ENCODE measurements at regions not wholly inside any gene's neighbourhood (a gene's known extent, or its start where the extent isn't known, plus 50 kb on each side); places are given as distances from the start of the nearest gene placed in this dataset.
A peak's percentile ranks its signal among the peaks of the same experiment; 100 is the strongest.

DNA sequence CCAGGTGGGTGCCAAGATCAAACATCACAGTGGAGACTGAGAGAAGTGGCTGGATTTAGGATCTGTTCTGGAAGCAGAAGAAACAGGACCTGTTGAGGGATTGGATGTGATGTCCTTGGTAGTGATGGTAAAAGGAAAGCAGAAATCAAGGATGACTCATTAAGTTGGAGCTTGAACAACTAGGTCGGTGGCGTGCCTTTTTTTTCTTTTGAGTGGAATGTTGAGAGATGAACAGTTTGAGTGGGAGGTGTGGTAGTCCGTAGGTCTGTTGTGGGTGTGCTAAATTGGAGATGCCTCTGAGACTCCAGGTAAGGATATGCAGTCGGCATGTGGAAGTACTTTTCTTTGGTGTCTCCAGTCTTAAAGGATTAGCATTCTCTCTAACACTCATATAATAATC, 92.1 kb upstream of the IL12B start:
- no peak for DNase-seq (ENCODE audit: low read depth, low spot score)

DNA sequence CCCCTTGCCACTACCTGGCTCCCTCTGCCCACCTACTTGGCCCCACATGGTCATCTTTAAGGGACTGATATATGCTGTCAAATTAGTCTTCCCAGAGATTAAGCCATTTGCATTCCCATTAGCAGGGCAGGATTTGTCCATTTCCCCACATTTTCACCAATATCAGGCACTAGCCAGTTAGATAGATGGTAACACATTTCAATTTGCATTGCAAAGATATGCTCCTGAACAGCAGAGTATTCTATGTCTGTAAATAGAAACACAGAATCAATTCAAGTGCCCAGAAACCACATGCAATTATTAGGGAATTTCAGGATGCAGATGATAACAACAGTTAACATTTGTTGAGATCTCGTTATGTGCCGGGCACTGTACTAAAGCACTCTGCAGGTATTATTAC, 92.6 kb upstream of the IL12B start:
- DNase-seq (ENCODE audit: low read depth, low spot score): no peak

DNA sequence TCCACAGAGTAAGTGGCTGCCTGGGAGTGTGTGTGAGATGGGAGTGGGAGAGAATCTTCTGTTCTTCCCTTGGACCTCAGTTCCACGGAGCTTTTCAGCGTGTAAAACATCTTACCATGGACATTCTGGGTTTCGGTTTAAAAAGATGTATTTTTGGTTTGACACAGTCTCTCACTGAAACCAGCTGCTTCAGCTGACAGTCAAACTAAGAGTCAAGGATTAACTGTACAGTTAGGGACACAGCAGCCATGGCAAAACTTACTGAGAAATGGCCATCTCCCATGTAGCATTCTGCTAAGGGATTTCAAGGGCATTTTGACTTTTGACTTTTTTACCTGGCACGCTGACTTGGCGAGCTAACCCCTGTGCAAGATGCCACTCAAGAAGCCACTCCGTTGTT, 93.8 kb upstream of the IL12B start:
- DNase-seq (ENCODE audit: low read depth, low spot score): no peak

DNA sequence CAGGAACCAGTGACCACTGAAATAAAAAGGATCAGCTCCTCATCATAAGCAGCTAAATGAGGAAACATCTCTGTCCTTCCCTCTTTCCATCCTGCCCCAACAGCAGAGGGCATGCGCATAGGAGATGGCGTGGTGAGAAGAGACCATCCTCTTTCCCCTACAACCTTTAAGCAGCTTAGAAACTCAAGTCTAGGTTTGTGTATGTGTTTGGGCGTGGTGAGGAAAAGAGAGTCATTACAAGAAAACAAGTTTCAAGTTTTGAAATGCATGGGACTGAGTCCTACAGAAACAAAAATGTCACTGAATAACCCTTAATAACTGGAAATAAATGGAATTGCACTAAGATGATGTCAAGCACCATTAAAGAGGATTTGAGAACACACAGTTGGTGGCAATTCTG, 96.4 kb upstream of the IL12B start:
- DNase-seq (ENCODE audit: low read depth, low spot score): no peak

DNA sequence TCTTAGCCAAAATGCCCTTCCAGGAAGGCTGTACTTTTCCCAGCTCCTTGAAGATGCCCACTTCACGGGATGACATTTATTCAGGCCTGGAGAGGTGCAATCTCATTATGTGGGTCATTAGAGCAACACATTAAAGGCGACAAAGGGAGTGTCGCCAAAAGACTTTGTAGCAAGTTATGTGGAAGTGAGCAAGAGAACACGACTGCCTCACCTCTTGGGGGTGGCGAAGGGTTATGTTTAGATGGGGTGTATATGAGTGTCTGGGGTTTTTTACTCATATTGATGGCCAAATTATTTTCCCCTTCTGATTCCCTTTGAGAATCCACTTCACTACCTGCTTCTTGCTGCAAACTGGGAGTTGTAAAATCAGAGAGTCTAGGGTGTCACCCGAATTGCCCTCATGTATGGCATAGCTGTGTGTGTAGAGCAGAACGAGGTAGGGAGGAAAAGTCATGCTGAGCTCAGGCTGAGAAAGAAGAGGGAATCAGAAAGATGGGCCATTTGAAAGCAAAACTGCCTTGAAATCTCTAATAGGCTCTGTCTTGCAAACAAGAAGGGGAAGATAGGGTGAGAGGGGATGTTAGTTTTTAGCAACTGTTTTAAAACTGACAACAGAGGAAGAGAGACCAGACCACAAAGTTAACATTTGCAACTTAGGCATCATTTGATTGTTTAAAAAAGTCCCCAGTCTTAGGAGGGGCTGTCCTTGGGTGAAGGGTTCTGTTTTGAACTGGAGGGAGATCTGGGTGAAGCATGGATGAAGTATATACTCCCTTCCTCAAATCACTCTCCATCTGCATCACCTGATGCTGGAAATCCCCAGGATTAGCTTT, 97.1 kb upstream of the IL12B start:
- DNase-seq (ENCODE audit: low read depth, low spot score): no peak

DNA sequence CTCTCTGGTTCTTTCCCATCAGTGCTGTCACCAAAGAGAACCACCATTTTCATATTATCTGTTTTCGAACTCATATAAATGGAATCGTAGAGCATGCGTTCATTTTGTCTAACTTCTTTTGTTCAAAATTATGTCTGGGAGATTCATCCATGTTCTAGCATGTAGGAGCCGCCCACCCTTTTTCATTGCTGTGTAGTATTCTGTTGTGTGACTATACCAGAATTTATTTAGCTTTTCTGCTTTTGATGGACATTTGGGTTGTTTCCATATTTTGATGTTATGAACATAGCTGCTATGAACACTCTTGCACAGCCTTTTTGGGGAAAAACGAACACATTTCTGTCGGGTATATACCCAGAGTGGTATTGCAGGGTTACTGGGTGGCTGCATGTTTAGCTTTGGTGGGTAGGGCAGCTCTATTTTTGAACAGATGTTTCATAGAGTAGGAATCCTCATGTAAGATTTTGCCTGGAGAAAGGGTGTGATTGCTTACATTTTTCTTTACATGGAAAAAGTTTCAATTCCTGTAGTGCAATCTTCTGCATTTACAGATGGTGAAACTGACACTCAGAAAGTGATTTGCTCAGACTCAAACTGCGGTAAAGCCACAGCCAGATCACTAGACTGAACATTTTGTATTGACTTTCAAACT, 100.2 kb upstream of the IL12B start:
- no peak for DNase-seq (ENCODE audit: low read depth, low spot score)

DNA sequence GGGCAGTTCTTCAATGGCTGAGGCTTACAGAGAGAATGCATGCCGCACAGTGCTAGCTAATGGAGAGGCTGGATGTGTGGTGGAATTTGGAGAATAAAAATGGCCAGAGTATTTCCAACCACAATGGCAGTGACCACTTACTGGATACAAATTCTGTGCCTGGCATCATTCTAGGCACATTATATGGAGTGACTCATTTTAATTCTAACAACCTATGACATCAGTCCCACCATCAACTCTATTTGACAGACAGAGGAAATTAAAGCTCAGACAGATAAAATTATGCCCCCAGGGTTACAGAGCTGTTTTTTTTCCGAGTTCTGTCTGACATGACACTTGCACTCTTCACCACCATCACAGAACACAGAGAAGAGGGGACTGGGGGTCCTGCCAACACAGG, 105.6 kb upstream of the IL12B start:
- DNase-seq (ENCODE audit: low read depth, low spot score): no peak

DNA sequence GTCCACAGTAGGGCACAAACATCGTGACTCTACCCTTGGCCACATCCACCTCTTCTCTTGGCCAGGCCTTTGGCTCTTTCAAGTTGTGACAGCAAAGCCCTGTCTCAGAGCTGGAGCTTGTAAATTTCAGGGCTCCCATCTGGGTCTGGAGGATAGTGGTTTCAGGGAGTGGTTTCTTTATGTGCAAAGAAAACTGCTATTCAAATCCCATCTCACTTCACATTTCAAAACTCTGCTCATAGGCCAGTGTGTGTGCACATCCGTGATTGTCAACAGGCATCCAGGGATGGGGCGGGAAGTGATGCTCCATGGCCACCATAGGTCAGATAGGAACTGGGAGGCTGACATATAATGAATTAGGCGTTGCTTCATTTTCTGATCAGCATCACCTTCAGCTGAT, 107.8 kb upstream of the IL12B start:
- DNase-seq (ENCODE audit: low read depth, low spot score): no peak

DNA sequence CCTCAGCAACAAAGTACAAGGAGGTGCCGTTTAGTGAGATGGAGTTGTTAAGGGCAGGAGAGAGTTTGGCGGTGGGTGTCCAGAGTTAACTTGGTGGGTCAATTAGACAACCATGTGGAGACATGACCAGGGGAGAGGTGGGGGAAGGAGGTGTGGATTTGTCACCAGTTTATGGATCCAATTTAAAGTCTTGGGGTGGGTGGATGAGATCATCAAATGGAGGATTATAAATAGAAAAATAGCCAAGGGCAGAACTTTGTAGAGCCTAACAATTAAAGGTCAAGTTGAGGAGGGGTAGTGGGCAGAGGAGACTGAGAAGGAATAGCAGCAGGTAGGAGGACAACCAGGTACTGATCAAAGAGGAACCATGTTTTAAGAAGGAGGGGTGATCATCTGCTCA, 108.7 kb upstream of the IL12B start:
- no peak for DNase-seq (ENCODE audit: low read depth, low spot score)

DNA sequence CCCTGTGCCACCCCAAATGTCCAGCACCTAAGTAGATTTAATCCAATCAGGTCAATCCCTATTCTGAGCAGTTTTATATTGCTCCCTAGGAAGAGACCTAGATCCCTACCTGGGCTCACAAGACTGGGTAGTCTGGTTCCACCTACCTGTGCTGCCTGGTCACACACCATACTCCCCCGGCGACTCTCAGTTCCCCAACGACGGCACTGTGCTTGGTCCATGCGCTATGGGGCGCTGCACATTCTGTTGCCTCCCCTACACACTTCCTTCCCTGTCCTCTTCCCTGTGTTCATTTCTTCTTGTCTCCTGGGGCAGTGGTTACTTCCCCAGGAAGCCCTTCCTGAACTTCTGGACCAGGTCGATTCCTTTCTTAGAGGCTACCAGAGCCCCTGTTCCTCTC, 109.9 kb upstream of the IL12B start:
- DNase-seq (ENCODE audit: low read depth, low spot score): no peak

DNA sequence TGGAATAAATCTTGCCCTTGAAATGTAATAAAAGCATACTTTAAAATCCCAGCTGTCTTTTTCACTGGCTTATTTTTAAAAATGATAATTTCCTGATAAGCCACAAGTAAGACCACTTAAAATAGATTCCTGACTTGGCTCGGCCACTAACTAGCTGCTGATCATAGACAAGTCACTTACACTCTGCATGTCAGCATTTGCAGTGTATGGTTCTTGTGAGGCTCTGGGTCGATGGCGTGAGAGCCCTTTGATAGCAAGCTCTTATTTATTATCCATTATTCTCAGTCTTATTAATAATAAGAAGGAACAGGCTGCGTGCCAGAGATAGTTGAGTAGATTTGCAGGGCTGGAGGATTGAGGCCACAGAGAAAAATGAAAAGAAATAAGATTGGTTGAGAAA, 110.7 kb upstream of the IL12B start:
- no peak for DNase-seq (ENCODE audit: low read depth, low spot score)

DNA sequence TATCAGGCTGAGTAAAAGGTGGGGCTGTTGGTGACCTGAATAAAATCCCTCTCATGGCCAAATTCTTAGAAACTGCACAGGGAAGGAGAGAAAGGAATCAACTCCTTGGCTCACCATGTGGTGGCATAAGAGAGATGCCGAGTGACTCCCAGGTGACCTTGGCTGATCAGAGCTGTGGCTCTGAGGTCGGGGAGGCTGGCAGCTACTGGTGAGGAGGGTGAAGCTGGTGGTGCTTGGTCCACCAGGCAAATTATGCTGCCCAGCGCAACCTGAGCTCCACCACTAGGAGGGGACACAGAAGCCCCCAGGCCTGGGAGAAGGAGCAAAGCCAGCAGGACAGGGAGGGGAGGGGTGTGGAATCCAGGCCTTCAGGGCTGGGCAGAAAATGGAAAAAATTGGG, 111.2 kb upstream of the IL12B start:
- peak; percentile 61 for DNase-seq (ENCODE audit: low read depth, low spot score)

DNA sequence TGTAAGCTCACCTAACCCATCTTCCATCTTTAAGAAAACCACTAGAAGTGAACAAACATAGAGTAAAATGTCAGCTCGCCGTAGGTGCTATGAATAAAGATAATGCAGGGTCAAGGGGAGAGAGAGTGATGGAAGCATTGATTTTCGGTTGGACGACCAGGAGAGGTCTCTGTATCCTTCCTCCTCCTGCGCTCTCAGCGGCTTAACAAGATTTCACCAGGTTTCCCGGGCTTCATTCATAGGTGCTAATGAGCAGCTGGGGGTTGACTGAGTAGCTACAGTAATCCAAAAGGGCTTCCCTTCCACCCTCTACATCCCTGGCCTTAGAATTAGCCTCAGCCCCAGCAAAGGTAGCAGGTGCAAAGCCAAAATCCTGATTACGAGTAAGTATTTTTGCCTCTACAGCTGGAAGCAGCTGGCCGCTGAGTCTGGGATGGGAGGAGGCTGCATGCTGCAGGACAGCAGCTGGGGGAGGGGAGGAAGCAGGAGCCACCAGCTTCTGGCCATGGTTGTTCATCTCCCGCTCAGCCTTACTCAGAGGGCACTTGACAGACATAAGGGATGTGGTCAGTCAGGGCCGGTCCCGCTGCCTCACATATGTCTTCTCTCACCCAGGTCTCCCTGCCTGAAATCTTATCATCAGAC, 112.0 kb upstream of the IL12B start:
- DNase-seq (ENCODE audit: low read depth, low spot score): peak; percentile 57

DNA sequence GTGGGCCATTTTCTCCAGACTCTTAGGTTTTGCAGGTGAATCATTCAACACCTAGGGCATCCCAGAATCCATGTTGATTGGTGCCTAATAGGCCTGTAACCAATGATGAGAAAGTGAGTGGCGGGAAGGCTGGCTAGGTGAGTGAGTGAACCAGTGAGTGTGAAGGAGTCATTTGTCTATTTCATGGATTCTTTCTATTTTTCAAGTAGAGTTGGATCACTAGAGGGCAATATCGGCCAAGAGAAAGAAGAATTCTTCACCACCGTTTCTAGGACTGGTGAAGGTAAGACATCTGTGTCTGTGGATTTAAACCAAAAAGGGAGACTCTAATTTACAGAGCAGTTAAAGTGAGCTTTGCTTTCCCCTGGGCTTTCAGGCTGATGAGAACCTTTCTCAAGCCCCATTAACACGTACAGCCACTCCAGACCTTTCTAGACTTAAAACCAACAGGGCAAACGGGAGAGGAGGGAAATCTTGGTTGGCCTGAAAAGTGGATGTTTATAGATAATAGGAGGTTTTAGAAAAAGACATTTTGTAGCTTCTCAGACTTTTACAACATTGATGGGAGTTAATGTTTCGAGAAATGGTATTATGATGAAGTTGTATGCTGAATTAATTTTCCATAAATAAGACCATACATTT, 114.3 kb upstream of the IL12B start:
- peak; percentile 39 for DNase-seq (ENCODE audit: low read depth, low spot score)

DNA sequence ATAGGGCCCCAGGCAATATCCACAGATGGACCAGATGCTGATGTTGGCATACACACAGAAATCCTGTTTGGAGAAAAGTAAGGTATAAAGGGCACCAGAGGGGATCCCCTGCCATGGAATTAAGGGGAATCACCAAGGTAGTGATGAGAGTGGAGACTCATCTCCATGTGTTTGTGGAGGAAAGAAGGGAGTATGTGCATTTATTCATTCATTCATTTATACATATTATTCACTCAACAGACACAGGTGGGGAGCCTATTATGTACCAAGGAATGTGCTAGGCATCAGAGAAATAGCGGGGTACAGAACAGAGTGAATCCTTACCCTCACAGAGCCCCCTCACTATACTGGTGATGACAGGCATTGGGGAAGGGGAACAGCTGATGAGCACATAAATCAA, 116.8 kb upstream of the IL12B start:
- DNase-seq (ENCODE audit: low read depth, low spot score): no peak

DNA sequence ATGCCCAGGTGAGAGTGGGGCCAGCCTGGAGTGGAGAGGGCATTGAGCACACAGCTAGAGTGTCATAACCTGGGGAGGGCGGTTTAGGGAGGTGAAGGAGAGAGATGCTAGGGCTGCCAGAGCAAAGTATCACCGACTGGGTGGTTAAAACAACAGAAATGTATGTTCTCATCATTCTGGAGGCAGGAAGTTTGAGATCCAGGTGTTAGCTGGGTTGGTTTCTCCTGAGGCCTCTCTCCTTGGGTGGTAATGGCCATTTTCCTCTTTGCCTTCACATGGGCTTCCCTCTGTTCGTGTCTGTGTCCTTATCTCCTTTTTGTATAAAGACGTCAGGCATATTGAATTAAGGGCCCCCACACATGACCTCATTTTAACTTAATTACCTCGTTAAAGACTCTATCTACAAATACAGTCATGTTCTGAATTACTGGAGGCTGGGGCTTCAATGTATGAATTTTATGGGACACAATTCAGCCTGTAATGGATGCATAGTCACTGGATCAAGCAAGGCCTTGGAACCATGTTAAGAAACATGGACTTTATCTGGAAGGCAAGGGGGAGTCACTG, 118.6 kb upstream of the IL12B start:
- no peak for DNase-seq (ENCODE audit: low read depth, low spot score)

DNA sequence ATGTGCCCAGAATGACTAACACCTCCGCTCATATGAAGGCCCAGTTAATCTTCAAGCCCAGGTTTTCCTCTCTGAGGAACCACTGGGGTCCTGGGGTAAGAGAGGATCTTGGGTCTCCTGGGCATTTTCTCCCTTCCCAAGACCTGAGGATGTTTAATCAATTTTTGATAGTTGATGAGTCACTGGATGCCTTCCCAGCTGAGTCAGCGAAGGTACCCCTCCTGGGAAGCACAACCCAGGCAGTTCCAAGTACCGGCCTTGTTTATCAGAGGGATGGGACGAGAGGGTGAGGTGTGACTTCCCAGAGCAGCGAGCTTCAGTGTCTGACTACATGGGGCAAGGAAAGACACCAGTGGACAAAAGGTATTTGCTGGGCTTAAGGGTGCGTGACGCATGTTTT, 119.6 kb upstream of the IL12B start:
- peak; percentile 8 for DNase-seq (ENCODE audit: low read depth, low spot score)

DNA sequence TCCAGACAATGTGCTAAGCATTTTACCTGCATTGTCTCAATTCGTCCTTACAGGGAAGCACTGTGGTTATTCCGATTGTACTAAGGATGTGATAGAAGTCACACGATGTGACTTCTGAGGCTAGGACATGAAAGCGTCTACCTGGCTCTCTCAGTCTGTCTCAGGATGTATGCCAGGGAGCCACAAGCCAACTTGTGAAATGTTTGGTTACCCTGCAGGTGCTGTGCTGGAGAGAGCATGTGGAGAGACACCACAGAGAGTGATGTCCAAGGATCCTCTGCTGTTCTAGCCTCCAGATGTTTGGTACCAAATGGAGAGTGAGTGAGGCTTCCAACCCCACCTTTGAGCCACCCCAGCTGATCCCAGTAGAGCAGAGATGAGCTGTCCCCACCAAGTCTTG, 120.1 kb upstream of the IL12B start:
- no peak for DNase-seq (ENCODE audit: low read depth, low spot score)

DNA sequence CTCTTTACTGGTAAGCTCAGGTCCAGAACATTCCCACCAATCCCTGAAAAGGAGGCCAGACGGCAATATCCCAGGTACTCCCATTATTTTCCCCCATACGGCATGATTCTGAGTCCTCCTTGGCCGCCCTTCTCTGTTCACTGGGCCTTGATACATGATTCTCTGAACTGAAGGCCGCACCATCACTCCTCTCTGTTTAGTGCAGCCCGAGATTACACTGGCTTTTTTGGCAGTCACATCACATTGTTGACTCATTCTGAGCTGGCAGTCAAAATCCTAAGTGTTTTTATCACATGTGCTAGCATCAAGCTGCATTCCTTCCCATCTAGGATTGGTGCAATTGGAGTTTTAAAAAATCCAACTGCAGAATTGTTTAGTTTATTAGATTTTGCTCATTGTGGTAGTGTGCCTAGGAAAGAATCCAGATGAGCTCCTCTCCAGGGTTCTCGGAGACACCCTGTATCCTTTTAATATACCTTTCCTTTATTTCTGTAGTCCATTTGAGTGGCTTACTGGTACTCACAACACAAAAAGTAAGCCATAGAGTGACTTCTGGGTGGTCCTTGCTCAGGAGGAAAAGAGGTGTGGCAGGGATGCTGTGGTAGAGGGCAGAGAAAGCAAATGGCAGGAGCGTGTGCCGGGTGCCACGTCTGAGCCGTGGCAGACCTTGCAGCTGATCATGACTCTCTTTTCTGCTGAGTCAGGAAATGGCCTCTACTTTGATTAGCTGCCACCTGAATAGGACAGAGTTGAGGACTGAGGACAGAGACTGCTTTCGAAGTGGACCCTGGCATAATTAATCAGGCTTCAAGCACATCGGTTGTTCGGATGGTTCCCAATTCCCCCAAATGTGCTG, 121.1 kb upstream of the IL12B start:
- no peak for DNase-seq (ENCODE audit: low read depth, low spot score)

DNA sequence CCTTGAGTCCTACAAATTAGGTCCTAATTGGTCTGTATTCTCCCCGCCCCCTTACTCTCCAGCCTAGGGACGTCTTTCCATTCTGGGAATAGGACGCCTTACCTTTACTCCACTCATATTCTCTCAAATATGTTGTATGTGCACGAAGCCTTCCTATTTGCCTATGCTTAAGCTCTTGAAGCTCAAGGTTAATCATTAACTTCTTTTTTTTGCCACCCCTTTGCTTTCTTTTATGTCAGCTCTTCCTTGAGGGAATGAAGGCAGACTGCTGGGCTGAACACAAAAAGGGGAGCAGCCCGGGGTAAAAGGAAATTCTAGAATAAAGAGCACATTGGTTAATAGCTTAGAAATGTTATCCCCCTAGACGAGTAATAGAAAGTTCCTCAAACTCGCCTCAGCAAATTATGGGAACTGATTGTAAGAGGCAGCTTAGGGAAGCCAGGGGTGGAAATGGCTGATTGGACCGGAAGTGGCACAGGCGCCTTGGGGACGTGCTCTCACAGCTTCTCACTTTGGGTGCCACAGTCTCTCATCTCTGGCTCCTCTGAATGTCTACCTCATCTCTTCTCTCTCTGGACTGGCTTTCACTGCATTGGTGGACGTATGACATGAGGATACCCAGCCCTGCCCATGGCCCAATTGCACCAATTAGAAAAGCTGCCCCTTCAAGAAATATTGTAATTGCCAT, 122.3 kb upstream of the IL12B start:
- DNase-seq (ENCODE audit: low read depth, low spot score): no peak

DNA sequence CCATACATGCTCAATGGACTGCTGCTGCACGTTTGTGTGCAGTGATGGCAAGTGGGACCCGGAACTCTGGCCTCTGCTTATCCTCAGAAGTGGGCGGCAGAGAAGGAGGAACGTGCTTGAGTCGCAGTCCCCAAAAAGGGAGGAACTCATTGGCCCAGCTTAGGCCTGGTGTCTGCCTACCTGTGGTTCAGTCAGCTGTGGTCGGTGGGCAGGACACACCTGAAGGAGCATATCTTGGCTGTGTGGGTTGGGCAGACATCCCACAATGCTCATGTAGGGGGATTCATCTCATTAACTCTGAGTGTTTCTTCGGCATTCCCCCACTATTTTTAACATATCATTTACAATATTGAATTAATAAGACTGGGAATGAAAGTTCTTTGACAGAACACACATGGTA, 122.9 kb upstream of the IL12B start:
- DNase-seq (ENCODE audit: low read depth, low spot score): no peak
